GM12878 (cell line): ENCODE measurements at regions not wholly inside any gene's neighbourhood (a gene's known extent, or its start where the extent isn't known, plus 50 kb on each side); places are given as distances from the start of the nearest gene placed in this dataset.

Experiments used
- ATAC-seq: fragments of 200-7000 bp; cut with Tn5 transposase; 3 replicates; pipeline ENCODE4 v1.9.1; 2020; ENCODE audit warnings: mild to moderate bottlenecking, moderate library complexity
- BruUV-seq: library from RNA; stranded (reverse); fragments of 400-500 nt; replicated peaks from 2 replicates; lab custom pipeline; 2021; lab: Mats Ljungman, UMichigan
- CTCF ChIA-PET: fragments of 300-600 bp; sonication (Branson Sonifier 250); formaldehyde crosslinking; extraction: SDS; loops from one replicate; lab custom pipeline; 2021; ENCODE audit warnings: inconsistent platforms; lab: Yijun Ruan, JAX
- POLR2A ChIA-PET: fragments of 350-600 bp; formaldehyde crosslinking; extraction: SDS; loops from one replicate; lab custom pipeline; 2021; ENCODE audit warnings: inconsistent platforms; lab: Charles Lee
- RAD21 ChIA-PET: fragments of 300-600 bp; sonication (Branson Sonifier 250); formaldehyde crosslinking; loops from one replicate; lab custom pipeline; 2023; ENCODE audit warnings: antibody characterized with exemption; ENCODE audit not compliant: unreplicated experiment; lab: Charles Lee
- SMC1A ChIA-PET: fragments of 300-600 bp; sonication (Branson Sonifier 250); formaldehyde crosslinking; loops from one replicate; lab custom pipeline; 2023; ENCODE audit not compliant: unreplicated experiment, uncharacterized antibody; lab: Charles Lee
- DNase-seq: peaks from one replicate; pipeline ENCODE4 v3.0.0-alpha.2; 2011; ENCODE audit warnings: low read depth, low spot score
- FAIRE-seq: peaks from 3 replicates; lab custom pipeline; 2011; peaks lifted over from hg19 to GRCh38; lab: Jason Lieb, UNC
- H2AFZ ChIP-seq: 2 replicates; pipeline ENCODE4 v1.6.0; 2011; ENCODE audit warnings: low read depth, low read length, control low read depth; ENCODE audit not compliant: control insufficient read depth
- H3K27ac ChIP-seq: 2 replicates; pipeline ENCODE4 v1.5.1; 2011; ENCODE audit warnings: control low read depth; ENCODE audit not compliant: control insufficient read depth, insufficient read depth
- H3K27me3 ChIP-seq, 2 experiments: replicated peaks in 1 of 2; 2 replicates each; pipeline versions ENCODE4 v1.6.0 to v1.6.1; 2011; ENCODE audit warnings: low read length in 1 of 2; ENCODE audit not compliant: control insufficient read depth in 2 of 2, insufficient read depth in 2 of 2
- H3K36me3 ChIP-seq, 2 experiments: 2 replicates each; pipeline ENCODE4 v1.5.1; 2011; ENCODE audit warnings: low read length in 1 of 2; ENCODE audit not compliant: control insufficient read depth in 2 of 2, insufficient read depth in 2 of 2
- H3K4me1 ChIP-seq: 2 replicates; pipeline ENCODE4 v1.6.1; 2011; ENCODE audit warnings: mild to moderate bottlenecking, low read length, moderate library complexity, mixed read lengths; ENCODE audit not compliant: control insufficient read depth, insufficient read depth
- H3K4me2 ChIP-seq: 2 replicates; pipeline ENCODE4 v1.6.0; 2011; ENCODE audit warnings: control low read depth; ENCODE audit not compliant: control insufficient read depth, insufficient read depth
- H3K4me3 ChIP-seq: fragments of 200-600 bp; sonication (generic); 2 replicates; pipeline ENCODE4 v1.5.1; 2016
- H3K79me2 ChIP-seq: 2 replicates; pipeline ENCODE4 v1.6.0; 2011; ENCODE audit warnings: low read length; ENCODE audit not compliant: control insufficient read depth, insufficient read depth
- H3K9ac ChIP-seq: 2 replicates; pipeline ENCODE4 v1.8.0; 2011; ENCODE audit warnings: low read length, control low read depth, mixed read lengths; ENCODE audit not compliant: control insufficient read depth, insufficient read depth
- H3K9me3 ChIP-seq: replicated peaks from 3 replicates; pipeline ENCODE4 v1.5.1; 2011; ENCODE audit warnings: mild to moderate bottlenecking, low read length; ENCODE audit not compliant: control insufficient read depth, insufficient read depth
- H4K20me1 ChIP-seq: 2 replicates; pipeline ENCODE4 v1.6.0; 2011; ENCODE audit not compliant: control insufficient read depth, insufficient read depth
- BRCA1 ChIP-seq: IDR thresholded peaks from 2 replicates; pipeline ENCODE4 v1.6.1; 2011; ENCODE audit warnings: low read depth, low read length, improper control_type of control experiment
- EZH2 ChIP-seq: IDR thresholded peaks from 2 replicates; pipeline ENCODE4 v1.6.1; 2012; ENCODE audit warnings: low read depth, mild to moderate bottlenecking, control low read depth, inconsistent platforms, low read length, borderline replicate concordance; ENCODE audit not compliant: control insufficient read depth
- KDM1A ChIP-seq: fragments of 200-600 bp; sonication (generic); IDR thresholded peaks from 2 replicates; pipeline ENCODE4 v1.6.1; 2016; ENCODE audit warnings: borderline replicate concordance
- KLF5 ChIP-seq: fragments of 450-650 bp; IDR thresholded peaks from 2 replicates; pipeline ENCODE4 v1.6.1; 2014; ENCODE audit warnings: mild to moderate bottlenecking; ENCODE audit not compliant: partially characterized antibody
- NFIC ChIP-seq: IDR thresholded peaks from 2 replicates; pipeline ENCODE4 v1.6.1; 2012; ENCODE audit warnings: low read depth, mild to moderate bottlenecking, inconsistent platforms, low read length, moderate library complexity
- RAD51 ChIP-seq: fragments of 450-650 bp; IDR thresholded peaks from 2 replicates; pipeline ENCODE4 v1.6.1; 2016; ENCODE audit warnings: moderate library complexity, mild to moderate bottlenecking, inconsistent platforms
- RBBP5 ChIP-seq: fragments of 200-600 bp; sonication (generic); conservative IDR thresholded peaks from 2 replicates; pipeline ENCODE4 v1.6.1; 2016
- SPI1 ChIP-seq: IDR thresholded peaks from 2 replicates; pipeline ENCODE4 v1.6.1; 2011; ENCODE audit warnings: low read depth, mild to moderate bottlenecking, low read length, moderate library complexity, borderline replicate concordance; ENCODE audit not compliant: insufficient read depth
- TCF3 ChIP-seq: IDR thresholded peaks from 2 replicates; pipeline ENCODE4 v1.6.1; 2012; ENCODE audit warnings: low read depth, mild to moderate bottlenecking, low read length, borderline replicate concordance; ENCODE audit not compliant: insufficient read depth
- TCF7 ChIP-seq: IDR thresholded peaks from 2 replicates; pipeline ENCODE4 v1.6.1; 2014; ENCODE audit warnings: antibody characterized with exemption, borderline replicate concordance
- WGBS: methylation state at CpG from one replicate; pipeline ENCODE4 v1.1.6; 2016; ENCODE audit warnings: low lambda C conversion rate; ENCODE audit not compliant: insufficient replicate concordance, insufficient coverage; ENCODE audit errors: missing lambda C conversion rate; 5-methylcytosine and 5-hydroxymethylcytosine counted together
- in situ Hi-C: fragments of 300-500 bp; cut with MboI; formaldehyde crosslinking; loops from 9 replicates; pipeline ENCODE4 v1.14.3; 2018; ENCODE audit warnings: mixed read lengths
- intact Hi-C: fragments of 100-400 bp; cut with micrococcal nuclease; formaldehyde crosslinking; loops from one replicate; pipeline ENCODE4 v1.14.2; 2022; ENCODE audit not compliant: unreplicated experiment
- TF ChIP-seq, protein P1 (sequence below): fragments of 450-650 bp; IDR thresholded peaks from 2 replicates; pipeline ENCODE4 v1.6.1; 2018; ENCODE audit warnings: borderline replicate concordance, mild to moderate bottlenecking; ENCODE audit not compliant: partially characterized antibody
- TF ChIP-seq, protein P2 (sequence below): fragments of 450-650 bp; IDR thresholded peaks from 2 replicates; pipeline ENCODE4 v1.6.1; 2016; ENCODE audit warnings: mild to moderate bottlenecking
- TF ChIP-seq, protein P3 (sequence below): fragments of 150-350 bp; IDR thresholded peaks from 2 replicates; pipeline ENCODE4 v1.6.1; 2014; ENCODE audit warnings: mild to moderate bottlenecking, low read depth, low read length
- TF ChIP-seq, protein P4 (sequence below): fragments of 450-650 bp; formaldehyde crosslinking; IDR thresholded peaks from 2 replicates; pipeline ENCODE4 v1.4.0; 2022; ENCODE audit warnings: mild to moderate bottlenecking, moderate library complexity

DNA sequence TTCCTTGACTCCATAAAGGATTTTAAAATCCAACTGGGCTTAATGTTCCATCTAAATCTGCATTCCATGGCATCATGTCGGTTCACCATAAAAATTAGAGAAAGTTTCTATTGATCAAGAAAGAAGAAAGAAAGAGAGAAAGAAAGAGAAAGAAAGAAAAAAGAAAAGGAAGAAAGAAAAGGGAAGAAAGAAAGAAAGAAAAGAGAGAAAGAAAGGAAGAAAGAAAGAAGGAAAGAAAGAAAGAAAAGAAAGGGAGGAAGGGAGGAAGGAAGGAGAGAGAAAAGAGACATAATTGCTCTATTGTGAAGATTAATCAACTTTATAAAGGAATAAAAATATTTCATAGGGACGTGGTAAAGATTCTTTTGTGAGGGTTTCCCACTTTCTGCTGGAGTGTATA, 329.2 kb downstream of the DLEU7 start:
- H3K4me1 ChIP-seq: peaks cover 22% of the 10 kb centered on the region
- no peak for FAIRE-seq
- ATAC-seq: no peak
- no peak overlapping the region for H3K9ac ChIP-seq
- ChIA-PET SMC1A (interaction anchor here (1.3 kb wide), 1 partner anchor 10 kb away, joined by 3 read pairs; no protein-coding TSS in a partner anchor), POLR2A (no interaction called here), RAD21 (no interaction called here), CTCF (no interaction called here)
- no peaks in the 10 kb centered on the region for H3K36me3 ChIP-seq
- BruUV-seq: no TSS peak
- no peaks in the 10 kb centered on the region; the same call in 2 of the 3 replicates for H3K9me3 ChIP-seq
- intact Hi-C loops (loop anchor here (10.0 kb wide), 1 partner anchor 551 kb away; no protein-coding TSS in a partner anchor), in situ Hi-C loops (no loop called here)
- H2AFZ ChIP-seq: no peak overlapping the region
- H3K4me2 ChIP-seq: no peak overlapping the region
- no peak overlapping the region for H3K27ac ChIP-seq
- no peaks in the 10 kb centered on the region for H3K79me2 ChIP-seq
- H3K4me3 ChIP-seq: no peak overlapping the region
- no peaks in the 10 kb centered on the region for H4K20me1 ChIP-seq
- 61% methylated on average over 2 of the region's 2 CpGs for WGBS
- no peak for DNase-seq
- H3K27me3 ChIP-seq: peaks cover 0 to 3% of the 10 kb centered on the region in 2 experiments; a peak in 2 of 4 replicates
- TF ChIP-seq BRCA1: no peak
- TF ChIP-seq, protein P1, sequence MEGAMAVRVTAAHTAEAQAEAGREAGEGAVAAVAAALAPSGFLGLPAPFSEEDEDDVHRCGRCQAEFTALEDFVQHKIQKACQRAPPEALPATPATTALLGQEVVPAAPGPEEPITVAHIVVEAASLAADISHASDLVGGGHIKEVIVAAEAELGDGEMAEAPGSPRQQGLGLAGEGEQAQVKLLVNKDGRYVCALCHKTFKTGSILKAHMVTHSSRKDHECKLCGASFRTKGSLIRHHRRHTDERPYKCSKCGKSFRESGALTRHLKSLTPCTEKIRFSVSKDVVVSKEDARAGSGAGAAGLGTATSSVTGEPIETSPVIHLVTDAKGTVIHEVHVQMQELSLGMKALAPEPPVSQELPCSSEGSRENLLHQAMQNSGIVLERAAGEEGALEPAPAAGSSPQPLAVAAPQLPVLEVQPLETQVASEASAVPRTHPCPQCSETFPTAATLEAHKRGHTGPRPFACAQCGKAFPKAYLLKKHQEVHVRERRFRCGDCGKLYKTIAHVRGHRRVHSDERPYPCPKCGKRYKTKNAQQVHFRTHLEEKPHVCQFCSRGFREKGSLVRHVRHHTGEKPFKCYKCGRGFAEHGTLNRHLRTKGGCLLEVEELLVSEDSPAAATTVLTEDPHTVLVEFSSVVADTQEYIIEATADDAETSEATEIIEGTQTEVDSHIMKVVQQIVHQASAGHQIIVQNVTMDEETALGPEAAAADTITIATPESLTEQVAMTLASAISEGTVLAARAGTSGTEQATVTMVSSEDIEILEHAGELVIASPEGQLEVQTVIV: no peak
- no peak for TF ChIP-seq EZH2
- no peak for TF ChIP-seq RBBP5
- no peak for TF ChIP-seq NFIC
- TF ChIP-seq, protein P2, sequence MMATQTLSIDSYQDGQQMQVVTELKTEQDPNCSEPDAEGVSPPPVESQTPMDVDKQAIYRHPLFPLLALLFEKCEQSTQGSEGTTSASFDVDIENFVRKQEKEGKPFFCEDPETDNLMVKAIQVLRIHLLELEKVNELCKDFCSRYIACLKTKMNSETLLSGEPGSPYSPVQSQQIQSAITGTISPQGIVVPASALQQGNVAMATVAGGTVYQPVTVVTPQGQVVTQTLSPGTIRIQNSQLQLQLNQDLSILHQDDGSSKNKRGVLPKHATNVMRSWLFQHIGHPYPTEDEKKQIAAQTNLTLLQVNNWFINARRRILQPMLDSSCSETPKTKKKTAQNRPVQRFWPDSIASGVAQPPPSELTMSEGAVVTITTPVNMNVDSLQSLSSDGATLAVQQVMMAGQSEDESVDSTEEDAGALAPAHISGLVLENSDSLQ: no peak
- TF ChIP-seq RAD51: no peak
- no peak for TF ChIP-seq KDM1A
- TF ChIP-seq TCF7: no peak
- TF ChIP-seq KLF5: no peak
- TF ChIP-seq SPI1: no peak
- TF ChIP-seq, protein P3, sequence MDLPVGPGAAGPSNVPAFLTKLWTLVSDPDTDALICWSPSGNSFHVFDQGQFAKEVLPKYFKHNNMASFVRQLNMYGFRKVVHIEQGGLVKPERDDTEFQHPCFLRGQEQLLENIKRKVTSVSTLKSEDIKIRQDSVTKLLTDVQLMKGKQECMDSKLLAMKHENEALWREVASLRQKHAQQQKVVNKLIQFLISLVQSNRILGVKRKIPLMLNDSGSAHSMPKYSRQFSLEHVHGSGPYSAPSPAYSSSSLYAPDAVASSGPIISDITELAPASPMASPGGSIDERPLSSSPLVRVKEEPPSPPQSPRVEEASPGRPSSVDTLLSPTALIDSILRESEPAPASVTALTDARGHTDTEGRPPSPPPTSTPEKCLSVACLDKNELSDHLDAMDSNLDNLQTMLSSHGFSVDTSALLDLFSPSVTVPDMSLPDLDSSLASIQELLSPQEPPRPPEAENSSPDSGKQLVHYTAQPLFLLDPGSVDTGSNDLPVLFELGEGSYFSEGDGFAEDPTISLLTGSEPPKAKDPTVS: no peak
- TF ChIP-seq TCF3: no peak
- TF ChIP-seq, protein P4, sequence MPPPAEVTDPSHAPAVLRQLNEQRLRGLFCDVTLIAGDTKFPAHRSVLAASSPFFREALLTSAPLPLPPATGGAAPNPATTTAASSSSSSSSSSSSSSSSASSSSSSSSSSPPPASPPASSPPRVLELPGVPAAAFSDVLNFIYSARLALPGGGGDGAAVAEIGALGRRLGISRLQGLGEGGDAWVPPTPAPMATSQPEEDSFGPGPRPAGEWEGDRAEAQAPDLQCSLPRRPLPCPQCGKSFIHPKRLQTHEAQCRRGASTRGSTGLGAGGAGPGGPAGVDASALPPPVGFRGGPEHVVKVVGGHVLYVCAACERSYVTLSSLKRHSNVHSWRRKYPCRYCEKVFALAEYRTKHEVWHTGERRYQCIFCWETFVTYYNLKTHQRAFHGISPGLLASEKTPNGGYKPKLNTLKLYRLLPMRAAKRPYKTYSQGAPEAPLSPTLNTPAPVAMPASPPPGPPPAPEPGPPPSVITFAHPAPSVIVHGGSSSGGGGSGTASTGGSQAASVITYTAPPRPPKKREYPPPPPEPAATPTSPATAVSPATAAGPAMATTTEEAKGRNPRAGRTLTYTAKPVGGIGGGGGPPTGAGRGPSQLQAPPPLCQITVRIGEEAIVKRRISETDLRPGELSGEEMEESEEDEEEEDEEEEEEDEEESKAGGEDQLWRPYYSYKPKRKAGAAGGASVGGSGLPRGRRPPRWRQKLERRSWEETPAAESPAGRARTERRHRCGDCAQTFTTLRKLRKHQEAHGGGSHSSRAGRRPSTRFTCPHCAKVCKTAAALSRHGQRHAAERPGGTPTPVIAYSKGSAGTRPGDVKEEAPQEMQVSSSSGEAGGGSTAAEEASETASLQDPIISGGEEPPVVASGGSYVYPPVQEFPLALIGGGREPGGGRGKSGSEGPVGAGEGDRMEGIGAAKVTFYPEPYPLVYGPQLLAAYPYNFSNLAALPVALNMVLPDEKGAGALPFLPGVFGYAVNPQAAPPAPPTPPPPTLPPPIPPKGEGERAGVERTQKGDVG (CRISPR knock-in tag): no peak
